ENCODE measurements at regions not wholly inside any gene's neighbourhood (a gene's known extent, or its start where the extent isn't known, plus 50 kb on each side); places are given as distances from the start of the nearest gene placed in this dataset.

DNA sequence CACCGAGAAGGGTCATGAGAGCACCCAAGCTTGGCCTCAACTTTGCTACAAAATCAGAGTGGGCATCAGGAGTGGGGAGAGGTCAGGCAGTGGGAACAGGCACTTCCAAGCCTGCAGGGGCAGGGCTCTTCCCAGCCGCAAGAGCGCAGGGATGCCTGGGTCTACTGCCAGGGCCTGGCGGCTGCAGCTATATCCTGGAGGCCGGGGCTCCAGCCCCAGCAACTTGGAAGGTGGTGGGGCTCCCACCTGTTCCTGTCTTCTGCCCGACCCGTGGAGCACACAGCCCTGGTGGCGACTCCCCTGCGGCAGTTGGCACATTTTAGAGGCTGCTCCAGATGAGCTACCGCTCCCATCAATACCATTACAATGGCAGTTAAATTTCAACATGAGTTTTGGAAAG is 607.0 kb downstream of the TRAM1L1 start:
- TF ChIP-seq, protein P1, sequence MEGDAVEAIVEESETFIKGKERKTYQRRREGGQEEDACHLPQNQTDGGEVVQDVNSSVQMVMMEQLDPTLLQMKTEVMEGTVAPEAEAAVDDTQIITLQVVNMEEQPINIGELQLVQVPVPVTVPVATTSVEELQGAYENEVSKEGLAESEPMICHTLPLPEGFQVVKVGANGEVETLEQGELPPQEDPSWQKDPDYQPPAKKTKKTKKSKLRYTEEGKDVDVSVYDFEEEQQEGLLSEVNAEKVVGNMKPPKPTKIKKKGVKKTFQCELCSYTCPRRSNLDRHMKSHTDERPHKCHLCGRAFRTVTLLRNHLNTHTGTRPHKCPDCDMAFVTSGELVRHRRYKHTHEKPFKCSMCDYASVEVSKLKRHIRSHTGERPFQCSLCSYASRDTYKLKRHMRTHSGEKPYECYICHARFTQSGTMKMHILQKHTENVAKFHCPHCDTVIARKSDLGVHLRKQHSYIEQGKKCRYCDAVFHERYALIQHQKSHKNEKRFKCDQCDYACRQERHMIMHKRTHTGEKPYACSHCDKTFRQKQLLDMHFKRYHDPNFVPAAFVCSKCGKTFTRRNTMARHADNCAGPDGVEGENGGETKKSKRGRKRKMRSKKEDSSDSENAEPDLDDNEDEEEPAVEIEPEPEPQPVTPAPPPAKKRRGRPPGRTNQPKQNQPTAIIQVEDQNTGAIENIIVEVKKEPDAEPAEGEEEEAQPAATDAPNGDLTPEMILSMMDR (IDR thresholded peaks at IDR 0.05), result no peak
- no peak for TF ChIP-seq POLR2AphosphoS5 (IDR thresholded peaks at IDR 0.05)

Measured in transverse colon (tissue), 4 donors.